SK-N-SH treated with all-trans-retinoic acid at 6 μM for 48 hours (cell line): ENCODE measurements at regions not wholly inside any gene's neighbourhood (a gene's known extent, or its start where the extent isn't known, plus 50 kb on each side); places are given as distances from the start of the nearest gene placed in this dataset.

Experiments
- ARNTL ChIP-seq: fragments of 450-650 bp; formaldehyde crosslinking; IDR thresholded peaks from 2 replicates; pipeline ENCODE4 v1.5.0; 2020; ENCODE audit warnings: low read depth, mild to moderate bottlenecking, moderate library complexity, borderline replicate concordance
- BACH2 ChIP-seq: fragments of 250-450 bp; sonication (Bioruptor Pico); IDR thresholded peaks from 2 replicates; pipeline ENCODE4 v1.9.0; 2021; ENCODE audit warnings: mild to moderate bottlenecking, borderline replicate concordance
- CSRNP3 ChIP-seq: fragments of 250-450 bp; sonication (Bioruptor Pico); IDR thresholded peaks from 2 replicates; pipeline ENCODE4 v1.5.1; 2021; ENCODE audit warnings: mild to moderate bottlenecking, moderate library complexity
- GLIS3 ChIP-seq: fragments of 250-450 bp; sonication (Bioruptor Pico); IDR thresholded peaks from 2 replicates; pipeline ENCODE4 v1.5.0; 2020; ENCODE audit warnings: mild to moderate bottlenecking, moderate library complexity
- ISL1 ChIP-seq: fragments of 250-450 bp; sonication (Bioruptor Pico); IDR thresholded peaks from 2 replicates; pipeline ENCODE4 v2.1.2; 2022; ENCODE audit warnings: mild to moderate bottlenecking, moderate library complexity
- PATZ1 ChIP-seq: fragments of 250-450 bp; sonication (Bioruptor Pico); IDR thresholded peaks from 2 replicates; pipeline ENCODE4 v1.8.0; 2020; ENCODE audit warnings: mild to moderate bottlenecking, moderate library complexity, borderline replicate concordance
- POU6F1 ChIP-seq: fragments of 250-450 bp; sonication (Bioruptor Pico); IDR thresholded peaks from 2 replicates; pipeline ENCODE4 v1.8.0; 2021; ENCODE audit warnings: low read depth, mild to moderate bottlenecking, moderate library complexity, borderline replicate concordance
- PPARA ChIP-seq: fragments of 250-450 bp; sonication (Bioruptor Pico); IDR thresholded peaks from 2 replicates; pipeline ENCODE4 v1.5.0; 2020; ENCODE audit warnings: mild to moderate bottlenecking, borderline replicate concordance
- RARB ChIP-seq: fragments of 250-450 bp; sonication (Bioruptor Pico); IDR thresholded peaks from 2 replicates; pipeline ENCODE4 v1.8.0; 2021; ENCODE audit warnings: mild to moderate bottlenecking, moderate library complexity
- TSHZ2 ChIP-seq: fragments of 250-450 bp; sonication (Bioruptor Pico); IDR thresholded peaks from 2 replicates; pipeline ENCODE4 v1.5.0; 2020; ENCODE audit warnings: mild to moderate bottlenecking, moderate library complexity
- ZC3H10 ChIP-seq: fragments of 250-450 bp; sonication (Bioruptor Pico); IDR thresholded peaks from 2 replicates; pipeline ENCODE4 v1.5.1; 2021; ENCODE audit warnings: mild to moderate bottlenecking, moderate library complexity
- ZFP3 ChIP-seq: fragments of 250-450 bp; sonication (Bioruptor Pico); IDR thresholded peaks from 2 replicates; pipeline ENCODE4 v1.5.0; 2020; ENCODE audit warnings: mild to moderate bottlenecking, moderate library complexity
- ZNF565 ChIP-seq: fragments of 450-650 bp; formaldehyde crosslinking; conservative IDR thresholded peaks from 2 replicates; pipeline ENCODE4 v1.5.0; 2020; ENCODE audit warnings: low read depth, mild to moderate bottlenecking, moderate library complexity
- ZNF8 ChIP-seq: fragments of 450-650 bp; formaldehyde crosslinking; IDR thresholded peaks from 2 replicates; pipeline ENCODE4 v1.5.0; 2020; ENCODE audit warnings: mild to moderate bottlenecking, moderate library complexity

- TF ChIP-seq RARB (CRISPR knock-in tag) (no peak), TSHZ2 (CRISPR knock-in tag) (no peak), ZFP3 (CRISPR knock-in tag) (no peak), PATZ1 (CRISPR knock-in tag) (no peak), POU6F1 (CRISPR knock-in tag) (no peak), ISL1 (CRISPR knock-in tag) (no peak), GLIS3 (no peak), ZC3H10 (CRISPR knock-in tag) (no peak), ZNF8 (CRISPR knock-in tag) (no peak), CSRNP3 (CRISPR knock-in tag) (no peak), ARNTL (no peak), PPARA (no peak), ZNF565 (CRISPR knock-in tag) (no peak), BACH2 (no peak)
Observed at GRCh38 chr16:26211542-26211941, 519.8 kb downstream of the HS3ST4 start.
